GM18909 (cell line): ENCODE measurements at regions not wholly inside any gene's neighbourhood (a gene's known extent, or its start where the extent isn't known, plus 50 kb on each side); places are given as distances from the start of the nearest gene placed in this dataset.

Experiments used
- ATAC-seq: cut with Tn5 transposase; IDR thresholded peaks from one replicate; pipeline ENCODE4 v1.9.1; 2021; ENCODE audit warnings: mild to moderate bottlenecking; ENCODE audit not compliant: unreplicated experiment, poor library complexity

DNA sequence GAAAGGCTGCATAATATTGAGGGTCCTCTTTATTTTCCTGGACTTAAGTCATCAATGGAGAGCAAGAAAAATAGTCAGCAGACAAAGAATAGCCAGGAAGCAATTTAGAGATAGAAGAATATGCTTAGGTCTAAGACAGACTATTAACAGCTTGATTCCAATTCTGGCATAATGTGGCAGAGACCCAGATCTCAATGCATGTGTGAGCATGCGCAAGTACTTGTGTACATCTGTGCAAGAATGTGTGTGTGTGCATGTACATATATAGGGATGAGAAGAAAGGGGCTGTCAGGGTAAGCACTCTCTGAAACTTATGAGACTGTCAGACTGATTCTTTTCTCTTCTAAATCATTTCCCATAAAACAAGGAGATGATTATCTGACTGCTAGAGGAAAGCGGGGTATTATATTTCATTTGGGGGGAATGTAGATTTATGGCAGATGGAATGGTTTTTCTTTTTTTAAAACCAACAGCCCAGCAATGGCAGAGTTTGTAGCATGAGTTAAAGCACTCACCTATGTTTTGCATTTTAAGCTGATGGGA lies 381.3 kb upstream of the SPRED2 start:
- ATAC-seq: no peak

DNA sequence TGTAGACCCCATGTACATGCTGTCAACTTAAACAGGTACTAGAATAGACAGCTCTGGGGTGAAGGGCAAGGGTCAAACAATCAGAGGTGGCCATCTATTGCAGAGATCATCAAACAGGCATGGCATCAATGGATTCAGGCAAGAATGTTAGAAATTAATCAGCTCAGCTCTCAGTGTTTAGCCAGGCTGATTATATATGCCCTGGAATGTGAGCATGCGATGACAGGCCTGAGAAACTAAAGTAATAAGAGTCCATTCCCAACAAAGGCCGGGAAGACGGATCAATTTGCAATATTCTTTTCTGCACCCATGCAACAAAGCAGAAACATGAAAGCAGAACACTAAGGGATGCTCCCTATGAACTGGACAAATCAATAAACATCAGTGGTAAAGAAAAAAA lies 380.5 kb upstream of the SPRED2 start:
- no peak for ATAC-seq

DNA sequence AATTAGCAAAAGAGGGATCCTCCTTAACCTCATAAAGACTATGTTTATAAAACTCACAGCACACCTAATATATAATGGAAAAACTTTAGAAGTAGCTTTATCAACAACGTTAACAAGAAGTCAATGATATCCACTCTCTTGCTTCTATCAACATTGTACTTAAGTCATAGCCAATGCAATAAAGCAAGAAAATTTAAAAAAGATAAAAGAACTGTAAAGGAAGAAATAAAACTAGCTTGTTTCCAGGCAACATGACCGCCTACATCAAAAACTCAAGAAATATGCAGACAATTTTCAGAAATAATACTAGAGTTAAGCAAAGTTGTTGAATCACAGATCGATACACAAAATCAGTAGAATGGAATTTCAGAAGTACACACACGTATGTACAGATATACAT lies 375.5 kb upstream of the SPRED2 start:
- no peak for ATAC-seq

DNA sequence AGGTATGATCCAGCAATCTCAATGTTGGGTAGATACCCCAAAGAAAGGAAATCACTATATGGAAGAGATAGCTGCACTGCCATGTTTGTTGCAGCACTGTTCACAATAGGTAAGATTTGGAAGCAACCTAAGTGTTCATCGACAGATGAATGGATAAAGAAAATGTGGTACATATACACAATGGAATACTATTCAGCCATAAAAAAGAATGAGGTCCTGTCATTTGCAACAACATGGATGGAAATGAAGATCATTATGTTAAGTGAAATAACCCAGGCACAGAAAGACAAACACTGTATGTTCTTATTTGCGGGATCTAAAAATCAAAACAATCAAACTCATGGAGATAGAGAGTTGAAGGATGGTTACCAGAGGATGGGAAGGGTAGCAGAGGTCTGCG lies 372.4 kb upstream of the SPRED2 start:
- ATAC-seq: no peak

DNA sequence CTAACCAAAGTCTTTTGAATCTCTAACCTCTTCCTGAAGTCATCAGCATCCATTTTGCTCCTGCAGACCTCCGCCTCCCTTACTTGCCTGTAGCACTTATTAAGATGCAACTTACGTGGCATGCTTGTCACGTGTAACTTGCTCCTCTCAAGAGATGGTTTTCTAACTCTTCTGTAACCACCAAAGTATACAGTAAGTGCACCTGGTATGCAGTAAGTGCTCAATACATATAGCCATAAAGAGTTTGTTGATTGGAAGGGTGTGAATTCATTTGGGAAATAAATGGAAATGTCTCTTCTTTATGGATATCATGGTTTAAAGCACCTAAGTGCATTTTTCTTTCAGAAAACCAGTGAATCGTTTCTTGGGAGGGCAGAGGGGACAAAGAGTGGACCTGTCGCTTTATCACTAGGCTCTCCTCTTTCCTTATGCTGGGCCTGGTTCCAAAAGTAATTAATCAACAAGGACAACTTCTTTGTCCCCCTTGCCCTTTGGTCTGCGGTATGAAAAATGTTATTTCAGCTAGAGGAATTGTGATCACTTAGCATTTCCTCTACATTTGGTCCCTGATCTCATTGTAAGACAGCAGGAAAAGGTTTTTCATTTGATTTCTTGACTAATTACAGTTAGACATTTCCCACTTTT lies 370.0 kb upstream of the SPRED2 start:
- ATAC-seq: no peak

DNA sequence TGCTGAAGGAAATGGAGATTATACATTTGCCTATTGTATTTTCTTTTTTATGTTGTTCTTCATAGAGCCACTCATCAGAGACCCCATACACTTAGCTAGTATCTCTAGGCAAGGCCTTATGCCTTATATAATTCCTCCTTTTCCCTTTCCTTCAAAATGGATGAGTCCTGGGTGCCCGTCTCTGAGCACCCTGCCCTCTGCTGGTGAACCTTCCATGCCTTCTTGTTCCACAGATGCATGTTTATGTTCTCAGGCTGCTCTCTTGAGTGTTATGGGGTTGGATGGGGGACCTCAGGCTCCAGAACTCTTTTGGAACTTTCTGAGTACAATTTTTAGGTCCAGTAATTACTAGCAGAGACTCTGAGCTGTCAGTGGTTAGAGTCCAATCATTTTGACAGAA lies 368.6 kb upstream of the SPRED2 start:
- no peak for ATAC-seq

DNA sequence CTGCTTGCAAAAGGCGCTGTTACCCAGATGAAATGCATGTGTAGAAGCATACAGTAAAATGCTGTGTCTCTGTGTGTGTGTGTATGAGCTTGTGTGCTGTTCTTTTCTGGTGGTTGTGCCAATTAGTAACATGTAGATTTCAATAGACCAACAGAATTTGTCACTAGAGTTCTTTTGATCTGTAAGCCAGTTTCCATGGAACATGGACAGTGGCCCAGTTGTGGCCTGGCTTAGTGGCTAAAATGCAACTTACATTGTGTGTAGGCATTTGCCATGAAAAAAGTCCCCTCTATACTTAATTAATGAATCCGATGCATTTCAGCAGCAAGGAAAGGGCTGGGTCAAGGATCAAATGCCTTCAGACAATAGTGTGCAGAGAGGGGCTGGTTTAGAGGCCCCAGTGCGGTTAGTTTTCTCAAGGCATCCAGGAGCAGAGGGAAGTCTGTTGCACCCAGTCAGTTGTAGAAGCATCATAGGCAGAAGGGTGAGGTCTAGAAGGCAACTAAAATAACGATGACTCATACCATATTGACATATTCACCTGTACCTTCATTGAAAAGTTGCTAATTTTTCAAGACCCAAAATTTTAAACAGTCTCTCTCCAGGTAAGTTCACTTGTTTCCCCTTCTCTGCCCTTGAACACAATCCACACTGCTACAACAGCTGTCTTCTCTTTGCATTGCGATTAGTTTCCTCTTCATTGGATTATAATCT lies 366.9 kb upstream of the SPRED2 start:
- no peak for ATAC-seq

DNA sequence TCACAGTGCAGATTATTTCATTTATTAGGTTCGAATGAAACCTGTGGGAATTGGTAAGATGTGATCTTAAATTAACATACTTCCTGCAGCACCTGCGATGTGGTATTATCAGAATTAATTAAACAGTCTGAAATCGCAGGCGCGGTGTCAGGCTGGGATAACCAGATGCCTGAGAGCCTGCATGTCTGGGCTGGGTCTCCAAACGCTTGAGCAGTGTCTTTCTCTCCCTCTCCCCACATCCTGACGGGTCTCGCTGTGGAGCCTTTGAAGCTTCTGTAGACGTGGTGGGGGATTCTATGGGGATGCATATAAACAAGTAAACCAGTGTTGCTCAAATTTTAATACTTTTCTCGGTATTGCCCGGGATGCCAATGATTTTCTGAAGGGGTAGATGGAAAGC lies 366.2 kb upstream of the SPRED2 start:
- no peak for ATAC-seq

DNA sequence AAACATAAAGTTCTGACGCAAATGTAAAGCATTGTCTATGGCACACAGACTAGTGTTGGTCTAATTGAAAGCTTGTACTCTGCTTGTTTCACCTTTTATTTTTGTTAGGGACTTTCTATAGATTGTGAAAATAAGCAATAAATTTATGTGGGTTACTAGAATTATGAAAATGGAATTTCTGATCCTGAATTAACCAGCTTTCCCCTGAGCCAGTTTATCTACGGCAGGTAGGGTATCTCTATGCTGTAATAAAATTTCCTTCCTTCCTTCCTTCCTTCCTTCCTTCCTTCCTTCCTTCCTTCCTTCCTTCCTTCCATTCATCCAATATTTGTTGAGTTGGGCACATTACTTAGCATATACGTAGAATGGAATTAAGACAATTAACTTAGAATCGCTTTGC lies 362.6 kb upstream of the SPRED2 start:
- ATAC-seq: no peak

DNA sequence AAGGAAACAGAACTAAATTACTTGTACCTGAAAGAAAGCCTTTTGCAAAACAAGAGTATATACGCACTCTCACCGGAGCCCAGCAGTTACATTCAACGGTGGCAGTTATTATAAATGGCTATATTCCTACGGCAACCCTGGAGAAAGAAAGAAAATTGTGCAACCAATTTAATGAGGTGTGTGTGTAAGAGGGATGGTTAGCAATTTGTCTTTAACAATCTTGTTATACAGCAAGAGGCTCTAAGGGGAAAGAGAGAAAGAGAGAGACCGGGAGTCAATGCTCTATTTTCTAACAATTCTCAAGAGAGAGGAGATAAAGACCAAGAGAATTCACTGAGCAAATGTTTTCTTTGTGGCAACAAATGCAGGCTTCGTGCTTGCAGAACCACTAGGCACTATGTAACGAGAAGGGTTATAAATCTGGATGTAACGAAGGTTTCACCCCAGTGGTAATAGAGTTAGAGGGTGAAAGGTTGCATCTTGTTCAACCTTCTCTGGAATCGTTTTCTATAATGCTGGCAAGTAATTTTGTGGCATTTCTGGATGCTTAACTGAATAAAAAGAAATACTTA lies 359.1 kb upstream of the SPRED2 start:
- no peak for ATAC-seq

DNA sequence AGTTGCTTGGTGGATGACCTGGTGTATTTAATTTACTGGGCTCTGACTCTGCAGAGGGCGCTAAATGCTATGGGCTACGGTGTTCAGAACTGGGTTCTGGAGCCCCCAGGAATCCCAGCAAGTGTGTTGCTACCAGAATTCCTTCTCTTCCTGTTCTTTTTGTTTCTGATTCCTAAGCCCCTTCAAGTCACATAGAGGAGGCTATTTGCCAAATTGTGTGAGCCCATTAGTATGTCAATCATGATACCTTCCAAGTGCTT lies 358.2 kb upstream of the SPRED2 start:
- ATAC-seq: no peak

DNA sequence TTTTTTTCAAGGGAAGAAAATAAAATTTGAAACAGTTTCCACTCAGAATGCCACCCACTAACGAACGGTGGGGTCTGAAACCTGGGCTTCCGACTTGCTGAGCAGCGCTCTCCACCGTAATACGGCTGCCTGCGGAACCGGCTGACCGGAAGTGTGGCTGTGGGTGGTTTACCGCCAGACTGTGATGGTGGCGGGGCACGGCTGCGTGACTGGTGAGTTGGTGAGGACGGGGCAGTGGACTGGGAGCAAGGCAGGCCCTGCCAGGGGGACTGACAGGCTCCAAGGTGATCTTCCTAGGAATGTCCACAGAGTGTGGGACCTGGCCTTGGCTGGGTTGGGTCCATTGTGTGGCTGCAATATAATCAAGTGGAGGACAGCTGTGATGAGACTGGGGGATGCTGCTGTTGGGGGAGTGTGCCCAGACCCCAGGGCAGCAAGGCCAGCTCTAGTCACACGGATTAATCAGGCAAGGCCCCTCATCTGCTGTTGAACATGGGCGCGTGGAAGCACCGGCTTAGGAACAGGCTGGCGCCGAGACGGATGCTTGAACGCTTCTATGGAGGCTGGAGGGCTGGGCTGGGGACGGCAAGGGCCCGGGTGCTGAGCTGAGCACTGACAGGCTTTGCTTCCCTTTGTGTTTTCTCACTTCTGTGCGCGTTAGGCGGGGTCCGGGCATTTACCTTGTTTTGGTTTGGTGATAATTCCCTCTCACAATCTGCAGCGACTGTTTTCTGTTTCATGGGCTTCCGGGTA lies 357.7 kb upstream of the SPRED2 start:
- no peak for ATAC-seq

DNA sequence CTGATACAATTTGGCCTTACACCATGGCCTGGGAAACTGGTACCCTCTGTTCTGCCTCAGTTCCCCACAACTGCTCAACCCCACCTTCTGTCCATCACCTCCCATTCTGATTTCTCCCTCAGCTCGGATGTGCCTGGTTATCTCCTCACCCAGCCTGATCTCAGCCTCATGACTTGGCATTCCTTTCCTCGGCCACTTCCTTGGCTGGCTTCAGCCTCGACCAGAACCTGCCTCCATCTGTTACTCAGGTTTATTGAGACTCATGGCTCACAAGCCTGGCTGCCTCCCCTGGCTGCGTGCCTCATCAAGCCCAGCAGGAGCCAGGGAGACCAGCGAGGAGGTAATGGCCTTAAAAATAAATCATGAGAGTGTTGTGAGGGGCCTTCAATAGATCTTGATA lies 356.2 kb upstream of the SPRED2 start:
- ATAC-seq: no peak

DNA sequence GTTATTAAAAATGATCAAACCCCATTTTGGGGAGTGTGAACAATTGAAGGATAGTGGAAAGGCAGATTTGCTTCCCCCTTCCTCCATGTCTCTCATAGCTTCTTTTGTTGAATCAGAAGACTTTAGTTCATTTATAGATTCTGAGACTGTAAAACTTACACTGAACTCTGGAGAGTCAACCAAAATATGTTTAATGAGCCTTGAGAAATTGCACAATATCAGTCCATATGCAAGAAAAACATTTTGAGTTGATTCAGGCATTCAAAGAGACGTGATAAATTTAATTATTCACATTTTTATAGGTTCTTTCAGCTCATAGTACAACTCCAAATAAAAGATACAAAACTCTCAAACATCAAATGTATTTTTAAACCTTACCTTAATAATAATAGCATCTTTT lies 354.4 kb upstream of the SPRED2 start:
- no peak for ATAC-seq

DNA sequence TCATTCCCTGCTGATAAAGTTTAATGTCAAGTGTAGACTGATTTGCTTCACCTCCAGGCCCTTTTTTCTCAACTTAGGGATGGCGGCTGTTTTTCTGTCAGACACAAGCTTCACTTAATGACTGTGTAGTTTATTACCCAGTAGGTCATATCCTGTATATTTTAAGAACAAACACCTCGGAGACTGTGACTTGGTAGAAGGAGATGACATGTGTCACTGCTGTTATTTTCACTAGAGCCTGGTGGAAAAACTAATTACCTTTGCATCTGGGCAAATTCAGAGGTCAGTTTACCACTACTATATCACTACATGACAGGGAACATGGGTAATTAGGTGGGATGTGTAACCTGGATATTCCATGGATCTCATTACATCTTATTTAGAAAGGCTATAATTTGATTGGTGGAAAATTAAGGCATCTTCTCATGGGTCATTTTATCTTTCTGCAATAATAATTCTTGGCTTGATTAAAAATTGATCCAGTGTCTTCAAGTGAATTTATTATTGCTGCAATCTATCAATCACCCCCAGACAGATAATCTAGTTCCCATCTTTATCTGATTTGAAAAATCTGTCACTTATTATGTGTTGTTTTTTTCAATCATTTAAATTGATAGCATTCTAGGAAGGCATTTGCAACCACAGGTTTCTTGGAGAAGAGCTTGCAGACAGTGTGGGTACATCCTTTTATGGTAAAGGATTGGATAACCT lies 353.8 kb upstream of the SPRED2 start:
- ATAC-seq: no peak

DNA sequence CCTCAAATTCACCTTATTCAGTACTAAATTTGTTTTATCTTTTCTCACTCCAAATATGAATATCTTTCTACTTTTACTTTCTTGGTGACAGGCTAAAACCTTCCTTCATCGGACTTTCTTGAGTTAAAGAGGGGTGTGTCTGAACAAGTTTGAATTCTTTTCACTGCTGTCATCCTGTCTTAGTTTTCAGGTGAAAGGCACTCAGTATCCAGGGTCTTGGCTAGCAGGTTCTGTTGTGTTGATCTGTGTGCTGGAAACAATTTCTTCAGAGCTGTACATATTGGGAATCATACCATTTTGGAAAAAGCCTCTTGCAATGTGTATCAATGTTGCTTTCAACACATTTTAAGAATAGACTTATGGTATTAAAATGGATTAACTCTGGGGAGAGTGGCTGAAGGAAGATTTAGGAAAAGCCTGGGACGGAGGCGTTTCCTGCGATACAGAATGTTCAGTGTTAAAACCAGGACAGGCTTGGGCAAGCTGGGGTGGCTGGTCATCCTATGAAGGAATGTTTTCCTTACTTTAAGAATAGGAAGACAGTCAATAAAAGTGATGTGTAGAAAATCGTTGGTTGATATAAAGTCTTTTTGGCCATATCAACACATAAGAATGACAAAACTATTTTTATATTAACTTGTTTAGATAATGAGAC lies 350.7 kb upstream of the SPRED2 start:
- no peak for ATAC-seq

DNA sequence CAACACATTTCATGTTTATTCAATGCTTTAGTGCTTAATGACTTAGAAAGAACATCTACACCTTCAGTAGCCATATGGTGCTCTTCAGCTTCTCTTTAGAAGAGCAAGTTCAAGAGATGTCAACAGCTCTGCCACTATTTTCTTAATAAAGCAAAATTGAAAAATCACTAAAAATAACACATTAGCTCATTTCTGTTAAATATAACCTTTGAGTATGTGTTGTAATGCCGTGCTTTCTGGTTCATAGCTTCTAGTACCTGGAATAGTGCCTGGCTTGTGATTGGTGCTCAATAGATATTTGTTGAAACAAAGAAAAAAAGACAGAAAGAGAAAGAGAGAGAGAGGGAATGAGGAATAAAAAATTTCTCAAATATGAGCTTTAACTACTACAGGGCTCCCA lies 349.8 kb upstream of the SPRED2 start:
- no peak for ATAC-seq

DNA sequence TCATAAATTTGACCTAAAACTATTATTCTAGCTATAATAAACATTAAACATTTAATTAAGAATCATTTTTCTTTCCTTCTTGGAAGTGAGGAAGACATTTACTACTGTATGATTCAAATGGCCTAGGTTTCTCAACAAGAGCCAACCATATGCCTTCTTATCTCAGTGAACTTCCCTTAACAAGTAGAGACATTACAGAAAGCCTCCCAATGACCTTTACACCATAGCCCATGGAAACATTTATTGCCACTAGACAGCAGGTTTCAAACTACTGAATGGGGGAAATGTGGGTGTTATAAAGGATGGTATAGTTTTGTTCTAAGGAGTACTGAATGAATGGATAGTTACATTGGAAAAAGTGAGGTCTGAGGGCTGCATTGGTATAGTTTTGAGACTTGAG lies 349.4 kb upstream of the SPRED2 start:
- no peak for ATAC-seq

DNA sequence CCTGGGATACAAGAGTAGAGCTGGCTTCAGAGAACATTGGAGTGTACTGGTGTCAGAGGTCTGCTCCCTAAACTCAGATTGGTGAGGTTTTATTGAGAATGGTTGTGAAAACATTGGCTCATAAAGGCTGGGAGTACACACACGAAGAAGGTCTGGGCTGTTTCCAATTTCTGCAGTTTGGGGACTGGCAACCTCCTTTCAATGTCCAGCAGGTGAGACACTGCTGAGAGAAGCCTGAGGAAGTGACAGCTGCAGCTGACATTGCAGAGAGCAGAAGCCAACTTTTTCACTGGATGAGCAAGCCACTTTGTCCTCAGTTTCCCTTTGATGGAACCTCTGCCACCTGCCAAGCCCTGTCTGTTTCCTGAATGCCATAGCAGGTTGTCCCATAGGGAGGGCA lies 346.6 kb upstream of the SPRED2 start:
- ATAC-seq: no peak

DNA sequence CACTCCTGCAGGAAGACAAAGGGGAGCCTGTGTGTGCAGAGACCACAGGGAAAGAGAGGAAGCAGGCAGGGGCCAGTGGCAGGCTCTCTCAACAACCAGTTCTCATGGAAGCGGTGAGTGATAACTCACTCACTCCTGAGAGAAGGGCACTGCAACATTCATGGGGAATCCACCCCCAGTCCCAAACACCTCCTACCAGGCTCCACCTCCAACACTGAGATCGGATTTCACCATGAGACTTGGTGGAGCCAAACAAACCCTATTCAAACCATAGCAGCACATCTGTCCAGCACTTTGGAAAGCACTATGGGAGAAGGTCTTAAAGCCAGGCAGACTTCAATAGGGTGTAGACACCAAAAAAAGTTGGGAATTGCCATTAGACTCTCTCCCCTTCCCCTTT lies 345.7 kb upstream of the SPRED2 start:
- ATAC-seq: no peak
